HepG2 (cell line): ENCODE measurements at regions not wholly inside any gene's neighbourhood (a gene's known extent, or its start where the extent isn't known, plus 50 kb on each side); places are given as distances from the start of the nearest gene placed in this dataset.

Experiments used
- GATA4 ChIP-seq: sonication (generic); IDR thresholded peaks from 2 replicates; pipeline ENCODE4 v1.6.1; 2016; ENCODE audit warnings: antibody characterized with exemption, low read depth, borderline replicate concordance
- GFI1 ChIP-seq: sonication (generic); formaldehyde crosslinking; IDR thresholded peaks from 2 replicates; pipeline ENCODE4 v1.5.0; 2020; ENCODE audit warnings: missing genetic modification reagents, mild to moderate bottlenecking, borderline replicate concordance
- GRHL1 ChIP-seq: sonication (generic); formaldehyde crosslinking; conservative IDR thresholded peaks from 2 replicates; pipeline ENCODE4 v1.8.0; 2022; ENCODE audit warnings: missing genetic modification reagents
- KLF12 ChIP-seq: sonication (generic); formaldehyde crosslinking; IDR thresholded peaks from 2 replicates; pipeline ENCODE4 v1.4.0; 2020; ENCODE audit warnings: missing genetic modification reagents, borderline replicate concordance
- MAX ChIP-seq: IDR thresholded peaks from 2 replicates; pipeline ENCODE4 v1.6.1; 2012; ENCODE audit warnings: inconsistent platforms
- MTA1 ChIP-seq: sonication (generic); formaldehyde crosslinking; IDR thresholded peaks from 2 replicates; pipeline ENCODE4 v1.4.0; 2020; ENCODE audit warnings: missing genetic modification reagents, mild to moderate bottlenecking, borderline replicate concordance
- NRL ChIP-seq: sonication (generic); formaldehyde crosslinking; IDR thresholded peaks from 2 replicates; pipeline ENCODE4 v1.5.0; 2020; ENCODE audit warnings: missing genetic modification reagents, mild to moderate bottlenecking, moderate library complexity, borderline replicate concordance
- POLR2G ChIP-seq: fragments of 200-400 bp; formaldehyde crosslinking; IDR thresholded peaks from 2 replicates; pipeline ENCODE4 v1.6.1; 2018; ENCODE audit warnings: mild to moderate bottlenecking, low read depth, low read length, moderate library complexity
- PTBP1 ChIP-seq: fragments of 200-400 bp; formaldehyde crosslinking; IDR thresholded peaks from 2 replicates; pipeline ENCODE4 v1.6.1; 2018; ENCODE audit warnings: low read length, low read depth; ENCODE audit not compliant: poor library complexity, severe bottlenecking
- RBM22 ChIP-seq: fragments of 200-400 bp; formaldehyde crosslinking; optimal IDR thresholded peaks from 2 replicates; pipeline ENCODE3; 2017; ENCODE audit warnings: mild to moderate bottlenecking, low read length, moderate library complexity
- SALL1 ChIP-seq: sonication (generic); formaldehyde crosslinking; IDR thresholded peaks from 2 replicates; pipeline ENCODE4 v1.8.0; 2022; ENCODE audit warnings: mild to moderate bottlenecking, missing genetic modification reagents
- SIN3A ChIP-seq: IDR thresholded peaks from 2 replicates; pipeline ENCODE4 v1.6.1; 2011; ENCODE audit warnings: low read depth, mild to moderate bottlenecking, control low read depth, low read length, borderline replicate concordance
- SMC3 ChIP-seq: IDR thresholded peaks from 2 replicates; pipeline ENCODE4 v1.6.1; 2011; ENCODE audit warnings: low read length, improper control_type of control experiment
- STAG1 ChIP-seq: sonication (generic); formaldehyde crosslinking; IDR thresholded peaks from 2 replicates; pipeline ENCODE4 v1.4.0; 2020; ENCODE audit warnings: missing genetic modification reagents
- ZFP1 ChIP-seq: IDR thresholded peaks from 2 replicates; pipeline ENCODE4 v1.6.1; 2016
- ZMYM4 ChIP-seq: sonication (generic); formaldehyde crosslinking; IDR thresholded peaks from 2 replicates; pipeline ENCODE4 v1.8.1; 2023; ENCODE audit warnings: mild to moderate bottlenecking, missing genetic modification reagents
- ZNF230 ChIP-seq: sonication (generic); formaldehyde crosslinking; IDR thresholded peaks from 2 replicates; pipeline ENCODE4 v1.4.0; 2020; ENCODE audit warnings: mild to moderate bottlenecking, missing genetic modification reagents
- ZNF24 ChIP-seq: fragments of 450-650 bp; IDR thresholded peaks from 2 replicates; pipeline ENCODE4 v1.6.1; 2017; ENCODE audit warnings: antibody characterized with exemption, mild to moderate bottlenecking
- ZNF281 ChIP-seq: sonication (generic); formaldehyde crosslinking; IDR thresholded peaks from 2 replicates; pipeline ENCODE4 v1.4.0; 2020; ENCODE audit warnings: missing genetic modification reagents, borderline replicate concordance
- ZNF292 ChIP-seq: sonication (generic); formaldehyde crosslinking; IDR thresholded peaks from 2 replicates; pipeline ENCODE4 v1.8.1; 2022; ENCODE audit warnings: mild to moderate bottlenecking, low read depth, missing genetic modification reagents, borderline replicate concordance
- ZNF329 ChIP-seq: sonication (generic); formaldehyde crosslinking; IDR thresholded peaks from 2 replicates; pipeline ENCODE4 v1.9.0; 2021; ENCODE audit warnings: low read depth, mild to moderate bottlenecking, missing genetic modification reagents
- ZNF557 ChIP-seq: sonication (generic); formaldehyde crosslinking; IDR thresholded peaks from 2 replicates; pipeline ENCODE4 v1.4.0; 2020; ENCODE audit warnings: missing genetic modification reagents
- ZSCAN30 ChIP-seq: sonication (generic); formaldehyde crosslinking; IDR thresholded peaks from 2 replicates; pipeline ENCODE4 v1.5.0; 2020; ENCODE audit warnings: mild to moderate bottlenecking, missing genetic modification reagents
- TF ChIP-seq, protein P1 (sequence below): sonication (generic); formaldehyde crosslinking; conservative IDR thresholded peaks from 2 replicates; pipeline ENCODE4 v1.4.0; 2020; ENCODE audit warnings: mild to moderate bottlenecking, missing genetic modification reagents, moderate library complexity

GRCh38 chr6:113732384-113732966 lies 124.7 kb upstream of the MARCKS start (continued):
- no peak for TF ChIP-seq ZNF24
- no peak for TF ChIP-seq NRL (CRISPR knock-in tag)
- TF ChIP-seq KLF12 (CRISPR knock-in tag): no peak
- TF ChIP-seq MAX: no peak
- no peak for TF ChIP-seq SIN3A
- no peak for TF ChIP-seq RBM22
- TF ChIP-seq ZFP1 (CRISPR knock-in tag): no peak
- no peak for TF ChIP-seq PTBP1
- TF ChIP-seq MTA1 (CRISPR knock-in tag): no peak
- no peak for TF ChIP-seq ZNF230 (CRISPR knock-in tag)
- no peak for TF ChIP-seq ZNF557 (CRISPR knock-in tag)
- TF ChIP-seq GATA4: no peak
- TF ChIP-seq SMC3: peak; percentile 24; the same call in 1 of the 2 replicates
- no peak for TF ChIP-seq ZNF329 (CRISPR knock-in tag)
- TF ChIP-seq SALL1 (CRISPR knock-in tag): peak; percentile 50; the same call in 1 of the 2 replicates
- TF ChIP-seq GFI1 (CRISPR knock-in tag): no peak
- no peak for TF ChIP-seq POLR2G
- peak; percentile 84; the same call in 1 of the 2 replicates for TF ChIP-seq ZNF292 (CRISPR knock-in tag)
- peak; percentile 28 for TF ChIP-seq STAG1
- TF ChIP-seq ZNF281: peak; percentile 81
- TF ChIP-seq ZSCAN30 (CRISPR knock-in tag): no peak
- no peak for TF ChIP-seq GRHL1 (CRISPR knock-in tag)
- TF ChIP-seq, protein P1, sequence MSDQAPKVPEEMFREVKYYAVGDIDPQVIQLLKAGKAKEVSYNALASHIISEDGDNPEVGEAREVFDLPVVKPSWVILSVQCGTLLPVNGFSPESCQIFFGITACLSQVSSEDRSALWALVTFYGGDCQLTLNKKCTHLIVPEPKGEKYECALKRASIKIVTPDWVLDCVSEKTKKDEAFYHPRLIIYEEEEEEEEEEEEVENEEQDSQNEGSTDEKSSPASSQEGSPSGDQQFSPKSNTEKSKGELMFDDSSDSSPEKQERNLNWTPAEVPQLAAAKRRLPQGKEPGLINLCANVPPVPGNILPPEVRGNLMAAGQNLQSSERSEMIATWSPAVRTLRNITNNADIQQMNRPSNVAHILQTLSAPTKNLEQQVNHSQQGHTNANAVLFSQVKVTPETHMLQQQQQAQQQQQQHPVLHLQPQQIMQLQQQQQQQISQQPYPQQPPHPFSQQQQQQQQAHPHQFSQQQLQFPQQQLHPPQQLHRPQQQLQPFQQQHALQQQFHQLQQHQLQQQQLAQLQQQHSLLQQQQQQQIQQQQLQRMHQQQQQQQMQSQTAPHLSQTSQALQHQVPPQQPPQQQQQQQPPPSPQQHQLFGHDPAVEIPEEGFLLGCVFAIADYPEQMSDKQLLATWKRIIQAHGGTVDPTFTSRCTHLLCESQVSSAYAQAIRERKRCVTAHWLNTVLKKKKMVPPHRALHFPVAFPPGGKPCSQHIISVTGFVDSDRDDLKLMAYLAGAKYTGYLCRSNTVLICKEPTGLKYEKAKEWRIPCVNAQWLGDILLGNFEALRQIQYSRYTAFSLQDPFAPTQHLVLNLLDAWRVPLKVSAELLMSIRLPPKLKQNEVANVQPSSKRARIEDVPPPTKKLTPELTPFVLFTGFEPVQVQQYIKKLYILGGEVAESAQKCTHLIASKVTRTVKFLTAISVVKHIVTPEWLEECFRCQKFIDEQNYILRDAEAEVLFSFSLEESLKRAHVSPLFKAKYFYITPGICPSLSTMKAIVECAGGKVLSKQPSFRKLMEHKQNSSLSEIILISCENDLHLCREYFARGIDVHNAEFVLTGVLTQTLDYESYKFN (CRISPR knock-in tag): 0 out of 2 replicates have a peak, but pooled peaks have one; percentile 26
- TF ChIP-seq ZMYM4: 0 out of 2 replicates have a peak, but pooled peaks have one; percentile 17
